ENCODE measurements at regions not wholly inside any gene's neighbourhood (a gene's known extent, or its start where the extent isn't known, plus 50 kb on each side); places are given as distances from the start of the nearest gene placed in this dataset.

GRCh38 chr2:129707800-129708199 is 271.7 kb upstream of the RAB6C start:
- 78 to 91% methylated on average over 4 of the region's 4 CpGs for WGBS, 2 experiments (ENCODE audit: insufficient coverage in 2 of 2)
- H3K9me3 ChIP-seq (ENCODE audit: control insufficient read depth, low read length), result no peaks in the 10 kb centered on the region
- no peak overlapping the region for H3K4me3 ChIP-seq (ENCODE audit: extremely low read depth, insufficient read depth, low read length, poor library complexity, severe bottlenecking)
- no peak overlapping the region for H3K27ac ChIP-seq (ENCODE audit: low read depth, low read length, severe bottlenecking)
- no peaks in the 10 kb centered on the region for H3K4me1 ChIP-seq (ENCODE audit: control insufficient read depth, insufficient read depth, low read length, poor library complexity, severe bottlenecking)
- H3K36me3 ChIP-seq (ENCODE audit: control insufficient read depth, insufficient read depth, low read length), result no peaks in the 10 kb centered on the region

DNA sequence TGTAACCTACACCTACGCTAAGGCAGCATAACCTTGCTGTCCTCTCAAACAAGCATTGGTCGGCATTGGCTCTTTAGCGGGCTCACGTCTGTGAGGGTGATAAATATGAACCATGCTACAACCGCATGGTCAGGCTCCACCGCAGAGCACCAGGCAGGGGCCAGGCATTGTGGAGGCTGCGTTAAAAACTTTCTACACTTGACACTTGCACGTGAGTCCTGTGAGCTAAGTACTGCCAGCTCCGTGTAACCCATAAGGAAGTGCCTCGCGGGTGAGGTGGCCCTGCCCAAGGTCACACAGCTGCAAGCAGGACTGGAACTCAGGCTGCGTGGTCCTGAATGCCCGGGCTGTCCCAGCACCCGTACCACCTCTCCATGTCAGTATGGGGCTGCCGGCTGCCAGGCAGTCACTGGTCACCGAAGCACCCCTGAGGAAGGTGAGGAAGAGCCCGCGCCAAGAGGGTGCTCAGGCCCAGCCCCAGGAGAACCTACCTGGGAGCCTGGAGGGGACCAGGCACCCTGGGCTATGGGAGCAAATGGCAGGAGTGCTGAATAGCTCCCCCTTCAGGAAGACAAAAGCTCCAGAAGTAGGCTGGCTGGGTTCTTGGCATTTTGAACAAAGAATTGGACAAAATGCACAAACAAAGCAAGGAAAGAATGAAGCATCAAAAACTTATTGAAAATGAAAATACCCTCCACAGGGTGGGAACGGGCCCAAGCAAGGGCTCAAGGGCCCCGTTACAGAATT is 271.1 kb upstream of the RAB6C start:
- Histone ChIP-seq H3K4me1 (ENCODE audit: control insufficient read depth, insufficient read depth, low read length, poor library complexity, severe bottlenecking) (no peaks in the 10 kb centered on the region), H3K9me3 (ENCODE audit: control insufficient read depth, low read length) (no peaks in the 10 kb centered on the region), H3K27ac (ENCODE audit: low read depth, low read length, severe bottlenecking) (no peak overlapping the region), H3K36me3 (ENCODE audit: control insufficient read depth, insufficient read depth, low read length) (no peaks in the 10 kb centered on the region), H3K4me3 (ENCODE audit: extremely low read depth, insufficient read depth, low read length, poor library complexity, severe bottlenecking) (no peak overlapping the region)
- WGBS, 2 experiments (ENCODE audit: insufficient coverage in 2 of 2), result 88 to 92% methylated on average over 15 to 17 of the region's 20 CpGs

DNA sequence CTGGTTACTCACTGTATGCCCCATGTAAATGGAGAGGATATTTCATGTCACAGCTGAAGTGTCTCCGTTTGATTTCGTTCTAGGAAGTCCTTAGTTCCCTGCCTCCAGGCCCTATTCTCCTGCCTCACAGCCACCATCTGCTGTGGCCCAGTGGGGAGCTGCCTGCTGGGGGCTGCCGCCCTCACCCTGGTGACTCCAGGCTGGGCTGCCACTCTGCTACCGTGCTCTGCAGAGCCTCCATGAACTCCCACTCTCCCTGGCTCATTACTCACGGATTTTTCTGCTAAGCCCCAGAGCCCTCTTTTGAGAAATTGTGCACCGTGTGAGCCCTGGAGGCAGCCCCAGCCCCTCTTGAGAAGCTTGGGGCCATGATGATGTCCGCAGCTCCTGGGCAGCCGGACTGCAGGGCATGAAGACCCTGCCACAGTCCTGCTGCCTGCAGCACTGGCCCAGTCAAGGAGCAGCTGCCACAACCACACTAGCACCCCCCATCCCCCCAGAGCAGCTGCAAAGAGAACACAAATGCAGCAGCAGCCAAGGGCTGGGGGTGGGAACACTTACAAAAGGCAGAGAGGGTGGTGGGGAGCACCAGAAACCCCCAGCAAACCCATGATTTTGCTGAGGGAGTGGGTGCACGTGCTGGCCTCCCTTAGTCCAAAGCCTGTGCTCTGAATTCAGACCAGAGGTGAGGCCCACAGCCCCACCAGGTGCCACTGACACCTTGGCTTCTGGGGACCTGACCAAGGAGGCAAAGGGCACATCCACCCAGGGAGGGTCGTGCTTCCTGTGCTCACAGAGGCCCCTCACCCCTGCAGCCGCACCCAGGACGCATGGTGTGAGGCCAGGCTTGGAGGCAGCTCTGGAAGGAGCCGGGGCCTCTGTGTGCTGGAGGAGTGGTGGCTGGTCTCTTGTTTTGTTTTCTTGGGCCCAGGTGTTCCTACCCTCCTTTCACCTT is 270.2 kb upstream of the RAB6C start:
- Histone ChIP-seq H3K27ac (ENCODE audit: low read depth, low read length, severe bottlenecking) (no peak overlapping the region), H3K4me3 (ENCODE audit: extremely low read depth, insufficient read depth, low read length, poor library complexity, severe bottlenecking) (no peak overlapping the region), H3K4me1 (ENCODE audit: control insufficient read depth, insufficient read depth, low read length, poor library complexity, severe bottlenecking) (no peaks in the 10 kb centered on the region), H3K36me3 (ENCODE audit: control insufficient read depth, insufficient read depth, low read length) (no peaks in the 10 kb centered on the region), H3K9me3 (ENCODE audit: control insufficient read depth, low read length) (no peaks in the 10 kb centered on the region)
- WGBS, 2 experiments (ENCODE audit: insufficient coverage in 2 of 2), result 74 to 80% methylated on average over 7 to 12 of the region's 13 CpGs

- H3K4me3 ChIP-seq (ENCODE audit: extremely low read depth, insufficient read depth, low read length, poor library complexity, severe bottlenecking), result no peak overlapping the region
- WGBS, 2 experiments (ENCODE audit: insufficient coverage in 2 of 2), result 77 to 80% methylated on average over 14 to 15 of the region's 16 CpGs
- no peaks in the 10 kb centered on the region for H3K36me3 ChIP-seq (ENCODE audit: control insufficient read depth, insufficient read depth, low read length)
- H3K9me3 ChIP-seq (ENCODE audit: control insufficient read depth, low read length), result no peaks in the 10 kb centered on the region
- H3K4me1 ChIP-seq (ENCODE audit: control insufficient read depth, insufficient read depth, low read length, poor library complexity, severe bottlenecking), result no peaks in the 10 kb centered on the region
- no peak overlapping the region for H3K27ac ChIP-seq (ENCODE audit: low read depth, low read length, severe bottlenecking)
Measured at GRCh38 chr2:129709956-129710598, 269.4 kb upstream of the RAB6C start.

DNA sequence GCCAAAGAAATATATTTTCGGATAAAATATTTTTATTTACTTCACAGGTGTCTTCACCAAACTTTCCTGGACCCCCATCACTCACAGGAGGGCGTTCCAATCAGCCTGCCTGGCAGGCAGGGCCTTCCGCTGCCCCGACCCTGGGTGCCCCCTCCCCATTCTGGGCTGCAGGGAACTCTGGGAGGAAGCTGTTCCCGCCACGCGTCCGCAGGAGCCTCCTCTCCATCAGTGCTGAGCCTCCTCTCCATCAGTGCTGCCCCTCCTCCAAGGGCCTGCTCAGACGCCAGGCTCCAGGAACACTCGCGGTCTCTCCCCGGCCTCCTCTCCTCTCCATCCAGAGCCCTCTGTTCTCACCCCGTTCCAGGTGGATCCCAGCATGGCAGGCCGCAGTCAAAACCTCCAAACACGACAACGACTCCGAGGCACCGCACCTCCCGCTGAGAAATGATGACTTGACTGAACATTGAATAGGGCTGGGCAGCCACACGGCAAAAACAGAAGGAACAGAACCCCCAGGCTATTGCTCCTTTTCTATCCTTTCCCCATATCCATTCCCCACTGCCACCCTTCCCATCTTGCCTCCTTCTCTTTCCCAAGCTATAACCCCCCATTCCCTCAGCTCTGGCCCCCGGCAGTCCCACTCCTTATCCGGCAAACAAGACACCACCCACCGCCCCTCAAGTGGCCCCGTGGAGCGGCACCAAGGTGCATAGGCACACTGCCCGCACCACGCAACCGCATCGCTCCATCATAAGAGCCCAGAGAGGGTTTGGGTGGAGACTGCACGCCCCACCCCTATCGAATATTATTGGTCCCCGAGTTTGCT is 268.6 kb upstream of the RAB6C start:
- Histone ChIP-seq H3K4me3 (ENCODE audit: extremely low read depth, insufficient read depth, low read length, poor library complexity, severe bottlenecking) (no peak overlapping the region), H3K27ac (ENCODE audit: low read depth, low read length, severe bottlenecking) (no peak overlapping the region), H3K36me3 (ENCODE audit: control insufficient read depth, insufficient read depth, low read length) (no peaks in the 10 kb centered on the region), H3K9me3 (ENCODE audit: control insufficient read depth, low read length) (no peaks in the 10 kb centered on the region), H3K4me1 (ENCODE audit: control insufficient read depth, insufficient read depth, low read length, poor library complexity, severe bottlenecking) (no peaks in the 10 kb centered on the region)
- 85 to 87% methylated on average over 26 to 30 of the region's 32 CpGs for WGBS, 2 experiments (ENCODE audit: insufficient coverage in 2 of 2)

GRCh38 chr2:129711816-129712675 is 267.4 kb upstream of the RAB6C start:
- no peaks in the 10 kb centered on the region for H3K9me3 ChIP-seq (ENCODE audit: control insufficient read depth, low read length)
- H3K27ac ChIP-seq (ENCODE audit: low read depth, low read length, severe bottlenecking), result no peak overlapping the region
- no peak overlapping the region for H3K4me3 ChIP-seq (ENCODE audit: extremely low read depth, insufficient read depth, low read length, poor library complexity, severe bottlenecking)
- no peaks in the 10 kb centered on the region for H3K4me1 ChIP-seq (ENCODE audit: control insufficient read depth, insufficient read depth, low read length, poor library complexity, severe bottlenecking)
- H3K36me3 ChIP-seq (ENCODE audit: control insufficient read depth, insufficient read depth, low read length), result no peaks in the 10 kb centered on the region
- 73 to 77% methylated on average over 1 to 4 of the region's 7 CpGs for WGBS, 2 experiments (ENCODE audit: insufficient coverage in 2 of 2)

GRCh38 chr2:129712676-129712985 is 266.8 kb upstream of the RAB6C start:
- 90 to 95% methylated on average over 6 of the region's 7 CpGs for WGBS, 2 experiments (ENCODE audit: insufficient coverage in 2 of 2)
- Histone ChIP-seq H3K36me3 (ENCODE audit: control insufficient read depth, insufficient read depth, low read length) (no peaks in the 10 kb centered on the region), H3K4me1 (ENCODE audit: control insufficient read depth, insufficient read depth, low read length, poor library complexity, severe bottlenecking) (no peaks in the 10 kb centered on the region), H3K4me3 (ENCODE audit: extremely low read depth, insufficient read depth, low read length, poor library complexity, severe bottlenecking) (no peak overlapping the region), H3K27ac (ENCODE audit: low read depth, low read length, severe bottlenecking) (no peak overlapping the region), H3K9me3 (ENCODE audit: control insufficient read depth, low read length) (no peaks in the 10 kb centered on the region)

DNA sequence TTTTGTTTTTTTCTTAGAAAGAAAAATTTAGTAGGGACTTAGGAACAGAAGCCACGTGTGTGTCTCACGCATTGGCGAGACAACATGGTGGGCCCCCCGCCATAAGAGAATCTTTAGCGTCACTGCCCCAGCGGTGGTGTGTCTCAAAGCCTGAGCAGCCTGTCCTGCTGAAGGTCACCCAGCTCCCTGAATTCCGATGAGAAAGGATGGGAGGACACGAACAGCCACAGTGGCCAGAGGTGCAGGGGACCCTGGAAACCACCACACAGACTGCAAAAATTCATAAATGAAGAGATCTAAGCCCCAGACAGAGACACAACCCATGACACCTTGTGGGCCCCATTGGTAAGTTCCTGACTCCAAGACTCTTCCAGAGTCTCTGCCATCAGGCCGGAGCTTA is 266.1 kb upstream of the RAB6C start:
- Histone ChIP-seq H3K36me3 (ENCODE audit: control insufficient read depth, insufficient read depth, low read length) (no peaks in the 10 kb centered on the region), H3K9me3 (ENCODE audit: control insufficient read depth, low read length) (no peaks in the 10 kb centered on the region), H3K27ac (ENCODE audit: low read depth, low read length, severe bottlenecking) (no peak overlapping the region), H3K4me3 (ENCODE audit: extremely low read depth, insufficient read depth, low read length, poor library complexity, severe bottlenecking) (no peak overlapping the region), H3K4me1 (ENCODE audit: control insufficient read depth, insufficient read depth, low read length, poor library complexity, severe bottlenecking) (no peaks in the 10 kb centered on the region)
- 82 to 83% methylated on average over 7 to 8 of the region's 9 CpGs for WGBS, 2 experiments (ENCODE audit: insufficient coverage in 2 of 2)

DNA sequence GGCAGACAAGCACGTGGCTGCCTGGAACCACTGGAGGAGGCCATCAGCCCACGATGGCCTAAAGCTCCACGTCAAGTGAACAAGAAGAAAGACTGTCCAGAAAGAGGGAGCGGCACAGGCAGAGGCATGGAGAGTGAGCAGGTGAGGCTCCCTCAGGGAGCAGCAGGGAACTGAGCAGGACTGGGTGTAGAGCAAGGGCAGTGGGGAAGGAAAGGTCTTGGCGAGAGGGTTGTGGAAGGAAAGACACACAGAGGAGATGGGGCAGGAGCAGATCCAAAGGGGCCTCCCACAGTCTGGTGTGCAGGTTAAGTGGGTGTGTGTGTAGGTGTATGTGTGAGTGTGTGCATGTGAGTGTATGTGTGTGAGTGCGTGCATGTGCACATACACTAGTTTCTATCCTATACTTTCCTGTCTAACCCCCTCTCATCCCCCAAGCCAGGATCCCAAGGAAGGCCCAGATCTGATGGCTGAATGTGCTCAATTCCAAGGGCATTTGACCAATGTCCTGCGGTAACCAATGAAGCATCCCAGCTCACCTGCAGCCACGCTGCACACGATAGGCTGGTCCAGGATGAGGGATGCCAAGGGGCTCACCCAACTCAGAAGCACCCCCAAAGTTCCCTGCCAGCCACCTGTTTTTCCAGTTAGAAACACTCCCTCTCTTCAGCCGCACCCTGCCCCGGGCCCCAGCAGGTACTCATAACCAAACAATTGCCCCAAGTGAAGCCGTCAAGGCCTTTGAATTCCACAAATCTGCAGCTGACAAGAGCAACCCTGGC is 262.5 kb upstream of the RAB6C start:
- H3K9me3 ChIP-seq (ENCODE audit: control insufficient read depth, low read length), result no peaks in the 10 kb centered on the region
- peaks cover 1% of the 10 kb centered on the region for H3K4me1 ChIP-seq (ENCODE audit: control insufficient read depth, insufficient read depth, low read length, poor library complexity, severe bottlenecking)
- no peaks in the 10 kb centered on the region for H3K36me3 ChIP-seq (ENCODE audit: control insufficient read depth, insufficient read depth, low read length)
- WGBS, 2 experiments (ENCODE audit: insufficient coverage in 2 of 2), result 82 to 90% methylated on average over 8 to 11 of the region's 12 CpGs
- H3K27ac ChIP-seq (ENCODE audit: low read depth, low read length, severe bottlenecking), result no peak overlapping the region
- no peak overlapping the region for H3K4me3 ChIP-seq (ENCODE audit: extremely low read depth, insufficient read depth, low read length, poor library complexity, severe bottlenecking)
